OCI-LY1 (cell line): ENCODE measurements at regions not wholly inside any gene's neighbourhood (a gene's known extent, or its start where the extent isn't known, plus 50 kb on each side); places are given as distances from the start of the nearest gene placed in this dataset.

ENCODE experiments used
- H2AFZ ChIP-seq: fragments of 200-600 bp; sonication (generic), shearing (Covaris generic); 2 replicates; pipeline ENCODE4 v1.6.0; 2014; ENCODE audit warnings: antibody characterized with exemption, mild to moderate bottlenecking, low read length
- H3F3A ChIP-seq: fragments of 200-600 bp; sonication (generic), shearing (Covaris generic); 2 replicates; pipeline ENCODE4 v1.6.0; 2014; ENCODE audit warnings: mild to moderate bottlenecking, antibody characterized with exemption, low read length, moderate library complexity; ENCODE audit not compliant: insufficient read depth
- H3K27ac ChIP-seq: fragments of 200-600 bp; sonication (generic); 2 replicates; pipeline ENCODE4 v1.5.1; 2014; ENCODE audit warnings: low read length, mixed run types, mild to moderate bottlenecking, low read depth; ENCODE audit not compliant: poor library complexity, severe bottlenecking
- H3K27me3 ChIP-seq: fragments of 200-600 bp; sonication (generic); 2 replicates; pipeline ENCODE4 v1.6.0; 2014; ENCODE audit warnings: antibody characterized with exemption, mild to moderate bottlenecking, low read length, moderate library complexity; ENCODE audit not compliant: insufficient read depth
- H3K36me3 ChIP-seq: fragments of 200-600 bp; sonication (generic); 2 replicates; pipeline ENCODE4 v1.6.1; 2014; ENCODE audit warnings: mild to moderate bottlenecking, antibody characterized with exemption, low read length, moderate library complexity, mixed read lengths; ENCODE audit not compliant: insufficient read depth
- H3K4me1 ChIP-seq: fragments of 200-600 bp; sonication (generic); 2 replicates; pipeline ENCODE4 v1.5.1; 2014; ENCODE audit warnings: mild to moderate bottlenecking, low read length, moderate library complexity; ENCODE audit not compliant: insufficient read depth, severe bottlenecking
- H3K4me2 ChIP-seq: fragments of 200-600 bp; sonication (generic), shearing (Covaris generic); 2 replicates; pipeline ENCODE4 v1.6.1; 2014; ENCODE audit warnings: low read length
- H3K4me3 ChIP-seq: fragments of 200-600 bp; sonication (generic); 2 replicates; pipeline ENCODE4 v1.5.1; 2014; ENCODE audit warnings: low read length, low read depth, mild to moderate bottlenecking, mixed read lengths; ENCODE audit not compliant: poor library complexity, severe bottlenecking
- H3K79me2 ChIP-seq: fragments of 200-600 bp; shearing (Covaris generic); 2 replicates; pipeline ENCODE4 v1.6.1; 2016; ENCODE audit warnings: mixed run types, low read length, mixed read lengths; ENCODE audit not compliant: insufficient read depth
- H3K9ac ChIP-seq: fragments of 200-600 bp; sonication (generic), shearing (Covaris generic); 2 replicates; pipeline ENCODE4 v1.6.1; 2014; ENCODE audit warnings: mild to moderate bottlenecking, low read length, mixed read lengths
- H3K9me2 ChIP-seq: fragments of 200-600 bp; sonication (generic), shearing (Covaris generic); 2 replicates; pipeline ENCODE4 v1.6.1; 2014; ENCODE audit warnings: low read depth, mild to moderate bottlenecking, low read length, mixed read lengths
- H3K9me3 ChIP-seq: fragments of 200-600 bp; shearing (Covaris generic); 2 replicates; pipeline ENCODE4 v1.6.1; 2014; ENCODE audit warnings: low read length, mixed read lengths
- H4K20me1 ChIP-seq: fragments of 200-600 bp; sonication (generic), shearing (Covaris generic); 2 replicates; pipeline ENCODE4 v1.6.0; 2016; ENCODE audit warnings: mild to moderate bottlenecking, low read length; ENCODE audit not compliant: insufficient read depth
- CTCF ChIP-seq: fragments of 200-600 bp; sonication (generic), shearing (Covaris generic); IDR thresholded peaks from 2 replicates; pipeline ENCODE4 v1.5.1; 2017; ENCODE audit warnings: mild to moderate bottlenecking, antibody characterized with exemption, low read length, moderate library complexity, mixed read lengths
- EZH2 ChIP-seq: fragments of 200-600 bp; sonication (generic), shearing (Covaris generic); IDR thresholded peaks from 2 replicates; pipeline ENCODE4 v1.8.0; 2017; ENCODE audit warnings: borderline replicate concordance, mixed run types, mild to moderate bottlenecking, antibody characterized with exemption, low read length, moderate library complexity, mixed read lengths

GRCh38 chr20:56060486-56060885, 55.2 kb upstream of the CBLN4 start:
- Histone ChIP-seq H3K9me2 (no peaks in the 10 kb centered on the region), H3K27me3 (no peaks in the 10 kb centered on the region), H3K9me3 (no peaks in the 10 kb centered on the region), H4K20me1 (no peaks in the 10 kb centered on the region), H3K4me3 (no peak overlapping the region), H3K79me2 (no peaks in the 10 kb centered on the region), H2AFZ (no peak overlapping the region), H3K4me2 (no peak overlapping the region), H3K9ac (no peak overlapping the region), H3F3A (no peaks in the 10 kb centered on the region), H3K36me3 (no peaks in the 10 kb centered on the region), H3K4me1 (no peaks in the 10 kb centered on the region), H3K27ac (no peak overlapping the region)
- TF ChIP-seq CTCF (no peak), EZH2 (no peak)

- Histone ChIP-seq H3K9me2 (no peaks in the 10 kb centered on the region), H3K4me2 (no peak overlapping the region), H2AFZ (no peak overlapping the region), H3K27ac (no peak overlapping the region), H3F3A (no peaks in the 10 kb centered on the region), H3K9me3 (no peaks in the 10 kb centered on the region), H3K4me1 (no peaks in the 10 kb centered on the region), H3K9ac (no peak overlapping the region), H3K4me3 (no peak overlapping the region), H3K27me3 (no peaks in the 10 kb centered on the region), H3K79me2 (no peaks in the 10 kb centered on the region), H4K20me1 (no peaks in the 10 kb centered on the region), H3K36me3 (no peaks in the 10 kb centered on the region)
- no peak for TF ChIP-seq EZH2
- no peak for TF ChIP-seq CTCF
Observed at GRCh38 chr20:56069016-56069415, 63.7 kb upstream of the CBLN4 start.

GRCh38 chr20:56072165-56072564, 66.8 kb upstream of the CBLN4 start:
- no peaks in the 10 kb centered on the region for H3K4me1 ChIP-seq
- no peaks in the 10 kb centered on the region for H4K20me1 ChIP-seq
- H3K9me2 ChIP-seq: no peaks in the 10 kb centered on the region
- no peaks in the 10 kb centered on the region for H3K79me2 ChIP-seq
- H3K9ac ChIP-seq: no peak overlapping the region
- H3K4me3 ChIP-seq: no peak overlapping the region
- no peak overlapping the region for H3K4me2 ChIP-seq
- TF ChIP-seq EZH2: no peak
- no peaks in the 10 kb centered on the region for H3K36me3 ChIP-seq
- H3K27ac ChIP-seq: no peak overlapping the region
- no peaks in the 10 kb centered on the region for H3K27me3 ChIP-seq
- H3F3A ChIP-seq: no peaks in the 10 kb centered on the region
- H2AFZ ChIP-seq: no peak overlapping the region
- H3K9me3 ChIP-seq: no peaks in the 10 kb centered on the region

GRCh38 chr20:56088375-56088774, 83.1 kb upstream of the CBLN4 start:
- H2AFZ ChIP-seq: no peak overlapping the region
- no peaks in the 10 kb centered on the region for H3F3A ChIP-seq
- H3K9ac ChIP-seq: no peak overlapping the region
- no peak overlapping the region for H3K4me2 ChIP-seq
- H4K20me1 ChIP-seq: no peaks in the 10 kb centered on the region
- no peak overlapping the region for H3K4me3 ChIP-seq
- TF ChIP-seq CTCF: no peak
- no peak for TF ChIP-seq EZH2
- H3K9me3 ChIP-seq: no peaks in the 10 kb centered on the region
- H3K27ac ChIP-seq: no peak overlapping the region
- H3K79me2 ChIP-seq: no peaks in the 10 kb centered on the region
- no peaks in the 10 kb centered on the region for H3K4me1 ChIP-seq
- no peaks in the 10 kb centered on the region for H3K27me3 ChIP-seq
- no peaks in the 10 kb centered on the region for H3K36me3 ChIP-seq
- H3K9me2 ChIP-seq: no peaks in the 10 kb centered on the region
